Peyer's patch (tissue), 4 donors: ENCODE measurements at regions not wholly inside any gene's neighbourhood (a gene's known extent, or its start where the extent isn't known, plus 50 kb on each side); places are given as distances from the start of the nearest gene placed in this dataset.
"Not testable (repeated sequence)": the region's sequence is repeated elsewhere in the genome, so short reads cannot be mapped to it uniquely, and the experiment has no call there.

Source experiments
- DNase-seq, 3 donors: peaks; one replicate each; pipeline ENCODE4 v3.0.0-alpha.2; 2017 to 2019
- H3K27ac ChIP-seq, 4 donors: fragments of 200-600 bp; sonication (generic); one replicate each; pipeline ENCODE4 v1.5.1; 2016 to 2019
- H3K27me3 ChIP-seq, 2 donors: fragments of 200-600 bp; sonication (generic); one replicate each; pipeline ENCODE4 v1.5.1; 2019
- H3K36me3 ChIP-seq, 3 donors: fragments of 200-600 bp; sonication (generic); one replicate each; pipeline ENCODE4 v1.5.1; 2016 to 2019
- H3K4me1 ChIP-seq, 4 donors: fragments of 200-600 bp; sonication (generic); one replicate each; pipeline ENCODE4 v1.5.1; 2016 to 2019
- H3K4me3 ChIP-seq, 4 donors: fragments of 200-600 bp; sonication (generic); 1 replicate in 3 of 4; 2 replicates in 1 of 4; pipeline ENCODE4 v1.5.1; 2016 to 2019; ENCODE audit warnings: mild to moderate bottlenecking in 1 of 4
- H3K9me3 ChIP-seq, 4 donors: fragments of 200-600 bp; sonication (generic); one replicate each; pipeline ENCODE4 v1.5.1; 2016 to 2019; ENCODE audit warnings: mild to moderate bottlenecking in 1 of 4
- POLR2A ChIP-seq, 2 donors: fragments of 450-650 bp; IDR thresholded peaks; one replicate each; pipeline ENCODE4 v1.5.1; 2017; ENCODE audit warnings: antibody characterized with exemption in 2 of 2, mild to moderate bottlenecking in 2 of 2, moderate library complexity in 2 of 2
- TF ChIP-seq, protein P1 (sequence below), 6 experiments: fragments of 450-650 bp in 4 of 6; fragments of 200-600 bp in 2 of 6; sonication (generic) in 1 of 6; IDR thresholded peaks; one replicate each; pipeline ENCODE4 v1.5.1; 2017 to 2019; ENCODE audit warnings: antibody characterized with exemption in 6 of 6, mild to moderate bottlenecking in 3 of 6, moderate library complexity in 1 of 6

DNA sequence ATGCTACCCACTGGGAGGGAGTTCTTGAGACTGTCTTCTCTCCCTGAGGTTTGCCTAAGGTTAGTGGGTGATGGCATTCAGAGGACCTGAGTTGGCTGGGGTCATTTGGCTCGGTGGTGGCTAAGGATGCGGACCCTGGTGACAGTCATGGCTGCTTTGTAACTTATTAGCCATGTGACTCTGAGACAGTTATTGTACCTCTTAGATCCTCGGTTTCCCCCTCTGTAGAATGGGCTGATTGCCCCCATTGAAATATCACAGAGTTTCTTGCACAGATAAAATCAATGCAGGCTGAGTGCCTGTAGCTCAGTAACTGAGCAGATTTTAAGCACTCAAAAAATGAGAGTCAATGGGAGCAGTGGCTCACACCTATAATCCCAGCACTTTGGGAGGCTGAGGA, 96.7 kb upstream of the MED13L start:
- H3K27ac ChIP-seq = no peak overlapping the region
- no peak for DNase-seq
- H3K4me3 ChIP-seq = no peak overlapping the region
- no peaks in the 10 kb centered on the region for H3K27me3 ChIP-seq
- H3K4me1 ChIP-seq = no peaks in the 10 kb centered on the region
- H3K36me3 ChIP-seq = no peaks in the 10 kb centered on the region
- no peaks in the 10 kb centered on the region for H3K9me3 ChIP-seq
- TF ChIP-seq, protein P1, sequence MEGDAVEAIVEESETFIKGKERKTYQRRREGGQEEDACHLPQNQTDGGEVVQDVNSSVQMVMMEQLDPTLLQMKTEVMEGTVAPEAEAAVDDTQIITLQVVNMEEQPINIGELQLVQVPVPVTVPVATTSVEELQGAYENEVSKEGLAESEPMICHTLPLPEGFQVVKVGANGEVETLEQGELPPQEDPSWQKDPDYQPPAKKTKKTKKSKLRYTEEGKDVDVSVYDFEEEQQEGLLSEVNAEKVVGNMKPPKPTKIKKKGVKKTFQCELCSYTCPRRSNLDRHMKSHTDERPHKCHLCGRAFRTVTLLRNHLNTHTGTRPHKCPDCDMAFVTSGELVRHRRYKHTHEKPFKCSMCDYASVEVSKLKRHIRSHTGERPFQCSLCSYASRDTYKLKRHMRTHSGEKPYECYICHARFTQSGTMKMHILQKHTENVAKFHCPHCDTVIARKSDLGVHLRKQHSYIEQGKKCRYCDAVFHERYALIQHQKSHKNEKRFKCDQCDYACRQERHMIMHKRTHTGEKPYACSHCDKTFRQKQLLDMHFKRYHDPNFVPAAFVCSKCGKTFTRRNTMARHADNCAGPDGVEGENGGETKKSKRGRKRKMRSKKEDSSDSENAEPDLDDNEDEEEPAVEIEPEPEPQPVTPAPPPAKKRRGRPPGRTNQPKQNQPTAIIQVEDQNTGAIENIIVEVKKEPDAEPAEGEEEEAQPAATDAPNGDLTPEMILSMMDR (IDR thresholded peaks at IDR 0.05) = no peak
- TF ChIP-seq POLR2A (IDR thresholded peaks at IDR 0.05) = no peak

DNA sequence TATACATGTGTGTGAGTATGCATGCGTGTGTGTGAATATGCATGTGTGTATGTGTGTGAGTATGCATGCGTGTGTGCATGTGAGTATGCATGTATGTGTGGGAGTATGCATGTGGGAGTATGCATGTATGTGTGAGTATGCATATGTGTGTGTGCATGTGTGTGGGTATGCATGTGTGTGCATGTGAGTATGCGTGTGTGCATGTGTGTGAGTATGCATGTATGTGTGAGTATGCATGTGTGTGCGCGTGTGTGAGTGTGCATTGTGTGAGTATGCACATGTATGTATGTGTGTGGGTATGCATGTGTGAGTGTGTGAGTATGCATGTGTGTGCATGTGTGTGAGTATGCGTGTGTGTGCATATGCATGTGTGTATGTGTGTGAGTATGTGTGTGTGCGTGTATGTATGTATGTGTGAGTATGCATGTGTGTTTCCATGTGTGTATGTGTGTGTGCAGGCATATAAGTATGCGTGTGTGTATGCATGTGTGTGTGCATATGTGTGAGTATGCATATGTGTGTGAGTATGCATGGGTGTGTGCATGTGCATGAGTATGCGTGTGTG, 97.9 kb upstream of the MED13L start:
- Histone ChIP-seq H3K27me3 (no peaks in the 10 kb centered on the region), H3K27ac (no peak overlapping the region), H3K9me3 (no peaks in the 10 kb centered on the region), H3K4me3 (no peak overlapping the region), H3K36me3 (no peaks in the 10 kb centered on the region), H3K4me1 (no peaks in the 10 kb centered on the region)
- TF ChIP-seq POLR2A (IDR thresholded peaks at IDR 0.05) = no peak
- TF ChIP-seq, protein P1 (IDR thresholded peaks at IDR 0.05) = no peak
- DNase-seq = no peak

DNA sequence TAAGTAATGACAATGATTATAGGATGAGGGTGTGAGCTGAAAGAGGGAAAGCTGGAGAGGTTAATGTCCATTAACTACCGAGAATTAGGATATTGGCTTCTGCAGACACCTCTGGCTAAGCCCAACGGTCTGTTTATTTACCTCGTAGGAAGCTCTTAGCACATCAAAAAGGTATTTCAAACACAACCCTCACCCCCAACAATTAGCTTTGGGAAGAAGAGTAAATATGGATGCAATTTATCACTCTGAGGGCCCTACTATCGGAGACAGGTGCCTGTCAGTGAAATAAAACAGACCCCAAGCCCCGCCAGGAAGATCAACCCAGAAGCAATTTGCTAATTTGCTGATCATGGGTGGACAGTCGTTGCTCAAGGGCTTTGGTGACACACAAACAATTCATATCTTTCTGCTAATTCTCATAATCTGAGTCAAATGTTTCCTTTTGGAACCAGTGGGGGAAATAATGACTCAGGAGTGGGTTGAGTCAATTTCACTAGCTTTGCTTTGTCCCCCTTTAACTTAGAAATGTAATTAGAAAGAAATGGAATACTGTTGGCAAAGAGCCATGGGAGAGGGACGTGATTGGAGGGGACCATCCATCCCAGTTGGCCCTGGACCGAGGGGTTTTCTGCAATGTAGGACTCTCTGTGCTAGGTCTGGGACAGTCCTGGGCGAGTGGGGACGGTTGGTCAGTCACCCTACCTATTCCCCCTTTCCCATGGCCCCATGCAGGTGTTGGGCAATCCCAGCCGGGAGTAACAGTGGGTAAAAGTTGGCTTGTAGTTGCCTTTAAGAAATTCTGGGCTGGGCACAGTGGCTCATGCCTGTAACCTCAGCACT, 99.1 kb upstream of the MED13L start:
- H3K36me3 ChIP-seq = no peaks in the 10 kb centered on the region
- no peaks in the 10 kb centered on the region for H3K9me3 ChIP-seq
- H3K27ac ChIP-seq = no peak overlapping the region
- DNase-seq = no peak
- no peak overlapping the region for H3K4me3 ChIP-seq
- no peaks in the 10 kb centered on the region for H3K27me3 ChIP-seq
- TF ChIP-seq, protein P1 (IDR thresholded peaks at IDR 0.05) = no peak
- H3K4me1 ChIP-seq = no peaks in the 10 kb centered on the region

DNA sequence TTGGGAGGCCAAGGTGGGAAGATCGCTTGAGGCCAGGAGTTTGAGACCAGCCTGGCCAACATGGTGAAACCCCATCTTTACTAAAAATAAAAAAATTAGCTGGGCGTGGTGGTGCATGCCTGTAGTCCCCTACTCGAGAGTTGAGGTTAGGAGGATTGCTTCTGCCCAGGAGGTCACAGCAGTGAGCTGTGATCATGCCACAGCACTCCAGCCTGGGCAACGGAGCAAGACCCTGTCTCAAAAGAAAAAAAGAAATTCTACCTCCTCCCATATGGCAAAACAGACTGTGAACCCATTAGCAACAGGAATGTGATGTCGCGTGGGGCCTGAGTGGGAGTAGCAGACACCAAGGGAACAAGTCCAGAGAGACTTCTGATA, 99.7 kb upstream of the MED13L start:
- not testable (repeated sequence) for H3K27me3 ChIP-seq, H3K27ac ChIP-seq, H3K36me3 ChIP-seq, H3K4me3 ChIP-seq, DNase-seq, H3K9me3 ChIP-seq, H3K4me1 ChIP-seq

DNA sequence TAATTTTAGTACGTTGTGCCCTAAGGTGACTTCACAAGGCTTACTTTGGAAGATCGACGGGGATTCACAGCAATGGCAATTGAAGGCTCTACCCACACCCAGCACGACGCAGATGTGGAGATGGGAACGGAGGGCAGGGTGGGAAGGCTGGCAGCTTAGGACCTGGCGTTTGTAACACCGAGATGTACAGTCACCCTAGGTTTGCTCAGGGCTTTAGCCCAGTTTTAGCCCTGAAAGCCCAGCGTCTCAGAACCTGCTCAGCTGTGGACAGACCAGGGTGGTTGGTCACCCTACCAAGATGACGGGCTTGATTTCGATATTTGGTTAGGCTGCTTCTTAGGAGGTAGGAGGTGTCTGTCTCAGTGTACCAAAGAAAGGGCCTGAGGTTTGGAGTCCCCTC, 100.5 kb upstream of the MED13L start:
- peaks cover 0 to 5% (median 0%) of the 10 kb centered on the region in 4 donors for H3K4me1 ChIP-seq
- no peaks in the 10 kb centered on the region for H3K9me3 ChIP-seq
- DNase-seq = no peak
- H3K36me3 ChIP-seq = no peaks in the 10 kb centered on the region
- H3K4me3 ChIP-seq = no peak overlapping the region
- TF ChIP-seq POLR2A (IDR thresholded peaks at IDR 0.05) = no peak
- TF ChIP-seq, protein P1 (IDR thresholded peaks at IDR 0.05) = no peak
- H3K27me3 ChIP-seq = no peaks in the 10 kb centered on the region
- H3K27ac ChIP-seq = no peak overlapping the region

DNA sequence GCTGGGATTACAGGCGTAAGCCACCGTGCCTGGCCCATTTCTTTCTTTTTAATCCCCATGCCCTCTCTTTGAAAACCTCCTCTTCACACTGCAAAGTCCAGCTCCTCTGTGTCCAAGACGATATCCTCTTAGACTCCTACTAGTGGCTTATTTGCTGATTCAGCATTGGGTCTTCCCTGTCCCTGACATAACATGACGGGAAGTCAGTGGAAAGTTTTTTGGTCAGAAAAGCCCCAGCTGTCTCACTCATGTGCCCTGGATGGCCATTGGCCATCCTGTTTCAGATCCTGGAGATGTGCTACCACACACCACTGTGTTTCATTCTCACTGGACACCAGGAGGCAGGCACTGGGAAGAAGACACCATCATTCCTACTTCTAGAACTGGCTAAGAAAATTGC, 102.6 kb upstream of the MED13L start:
- DNase-seq = no peak

DNA sequence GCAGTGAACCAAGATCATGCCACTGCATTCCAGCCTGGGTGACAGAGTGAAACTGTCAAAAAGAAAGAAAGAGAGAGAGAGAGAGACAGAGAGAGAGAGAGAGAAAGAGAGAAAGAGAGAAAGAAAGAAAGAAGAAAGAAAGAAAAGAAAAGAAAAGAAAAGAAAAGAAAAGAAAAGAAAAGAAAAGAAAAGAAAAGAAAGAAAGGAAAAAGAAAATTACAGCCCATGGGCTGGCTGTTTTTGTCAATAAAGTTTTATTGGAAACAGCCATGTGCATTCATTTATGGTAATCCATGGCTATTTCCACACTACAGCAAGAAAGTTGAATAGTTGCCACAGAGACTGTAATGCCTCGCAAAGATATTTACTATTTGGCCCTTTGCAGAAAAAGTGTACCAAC, 103.2 kb upstream of the MED13L start:
- DNase-seq, H3K27me3 ChIP-seq, H3K9me3 ChIP-seq, H3K4me3 ChIP-seq, H3K27ac ChIP-seq, H3K36me3 ChIP-seq: not testable (repeated sequence)
- peaks cover 0 to 10% (median 0%) of the 10 kb centered on the region in 4 donors for H3K4me1 ChIP-seq

More for the DNA sequence above, 102.6 kb upstream of the MED13L start:
- Histone ChIP-seq H3K4me3 (no peak overlapping the region), H3K36me3 (no peaks in the 10 kb centered on the region), H3K27ac (no peak overlapping the region), H3K27me3 (no peaks in the 10 kb centered on the region), H3K9me3 (no peaks in the 10 kb centered on the region), H3K4me1 (peaks cover 0 to 10% (median 0%) of the 10 kb centered on the region in 4 donors)
- TF ChIP-seq POLR2A (IDR thresholded peaks at IDR 0.05) = no peak
- TF ChIP-seq, protein P1 (IDR thresholded peaks at IDR 0.05) = no peak
